ENCODE measurements at regions not wholly inside any gene's neighbourhood (a gene's known extent, or its start where the extent isn't known, plus 50 kb on each side); places are given as distances from the start of the nearest gene placed in this dataset.

DNA sequence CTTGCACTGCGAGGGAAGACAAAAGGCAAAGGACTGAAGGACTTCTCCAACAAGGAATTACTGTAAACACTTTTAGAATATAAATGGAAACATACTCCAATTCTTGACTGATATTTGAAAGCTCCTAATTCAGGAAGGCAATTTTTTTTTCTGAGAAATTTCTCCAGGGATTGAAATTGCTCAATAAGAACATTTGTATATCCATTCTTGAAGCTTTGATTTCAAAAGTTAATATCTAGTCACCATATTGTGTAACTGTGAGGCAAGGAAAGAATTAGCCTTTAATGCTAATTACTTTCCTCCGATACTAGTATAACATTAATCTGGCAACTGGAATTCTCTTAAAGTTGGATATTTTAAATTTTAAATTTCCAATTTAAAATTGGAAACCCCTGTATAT, 188.4 kb upstream of the COL1A2 start:
- no peaks in the 10 kb centered on the region for H3K27me3 Mint-ChIP-seq (ENCODE audit: unreplicated experiment)

DNA sequence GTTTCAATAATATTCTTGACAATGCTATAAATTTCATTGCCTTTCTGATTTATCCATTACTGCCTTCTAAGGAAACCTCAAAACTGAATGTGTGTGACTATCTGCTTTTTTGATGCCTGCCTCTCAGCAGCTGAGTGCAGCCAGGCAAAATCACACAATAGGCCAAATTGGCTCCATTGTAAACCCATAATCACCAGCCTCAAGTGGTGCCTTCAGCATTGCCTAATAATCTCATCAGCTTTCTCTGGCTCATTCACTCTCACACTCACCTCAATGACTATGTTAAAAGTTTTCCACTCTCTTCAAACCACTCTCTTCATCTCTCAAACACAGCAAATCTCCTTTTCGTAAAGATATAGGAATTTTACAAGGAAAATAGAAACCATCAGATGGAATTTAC, 182.5 kb upstream of the COL1A2 start:
- H3K36me3 Mint-ChIP-seq (ENCODE audit: unreplicated experiment), result no peaks in the 10 kb centered on the region
- H3K27ac Mint-ChIP-seq (ENCODE audit: unreplicated experiment), result no peak overlapping the region
- H3K4me1 Mint-ChIP-seq (ENCODE audit: unreplicated experiment), result peaks cover under 1% of the 10 kb centered on the region
- no peak overlapping the region for H3K4me3 Mint-ChIP-seq (ENCODE audit: unreplicated experiment)
- no peaks in the 10 kb centered on the region for H3K27me3 Mint-ChIP-seq (ENCODE audit: unreplicated experiment)
- TF ChIP-seq, protein P1, sequence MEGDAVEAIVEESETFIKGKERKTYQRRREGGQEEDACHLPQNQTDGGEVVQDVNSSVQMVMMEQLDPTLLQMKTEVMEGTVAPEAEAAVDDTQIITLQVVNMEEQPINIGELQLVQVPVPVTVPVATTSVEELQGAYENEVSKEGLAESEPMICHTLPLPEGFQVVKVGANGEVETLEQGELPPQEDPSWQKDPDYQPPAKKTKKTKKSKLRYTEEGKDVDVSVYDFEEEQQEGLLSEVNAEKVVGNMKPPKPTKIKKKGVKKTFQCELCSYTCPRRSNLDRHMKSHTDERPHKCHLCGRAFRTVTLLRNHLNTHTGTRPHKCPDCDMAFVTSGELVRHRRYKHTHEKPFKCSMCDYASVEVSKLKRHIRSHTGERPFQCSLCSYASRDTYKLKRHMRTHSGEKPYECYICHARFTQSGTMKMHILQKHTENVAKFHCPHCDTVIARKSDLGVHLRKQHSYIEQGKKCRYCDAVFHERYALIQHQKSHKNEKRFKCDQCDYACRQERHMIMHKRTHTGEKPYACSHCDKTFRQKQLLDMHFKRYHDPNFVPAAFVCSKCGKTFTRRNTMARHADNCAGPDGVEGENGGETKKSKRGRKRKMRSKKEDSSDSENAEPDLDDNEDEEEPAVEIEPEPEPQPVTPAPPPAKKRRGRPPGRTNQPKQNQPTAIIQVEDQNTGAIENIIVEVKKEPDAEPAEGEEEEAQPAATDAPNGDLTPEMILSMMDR (IDR thresholded peaks at IDR 0.05), result no peak
- no peaks in the 10 kb centered on the region for H3K9me3 Mint-ChIP-seq (ENCODE audit: unreplicated experiment)
- no peak for DNase-seq (ENCODE audit: extremely low spot score, unreplicated experiment)

More for the DNA sequence above, 188.4 kb upstream of the COL1A2 start:
- TF ChIP-seq, protein P1 (IDR thresholded peaks at IDR 0.05), result no peak
- no peak for DNase-seq (ENCODE audit: extremely low spot score, unreplicated experiment)
- Mint-ChIP-seq H3K4me3 (ENCODE audit: unreplicated experiment) (no peak overlapping the region), H3K36me3 (ENCODE audit: unreplicated experiment) (no peaks in the 10 kb centered on the region), H3K9me3 (ENCODE audit: unreplicated experiment) (no peaks in the 10 kb centered on the region), H3K4me1 (ENCODE audit: unreplicated experiment) (no peaks in the 10 kb centered on the region), H3K27ac (ENCODE audit: unreplicated experiment) (no peak overlapping the region)

DNA sequence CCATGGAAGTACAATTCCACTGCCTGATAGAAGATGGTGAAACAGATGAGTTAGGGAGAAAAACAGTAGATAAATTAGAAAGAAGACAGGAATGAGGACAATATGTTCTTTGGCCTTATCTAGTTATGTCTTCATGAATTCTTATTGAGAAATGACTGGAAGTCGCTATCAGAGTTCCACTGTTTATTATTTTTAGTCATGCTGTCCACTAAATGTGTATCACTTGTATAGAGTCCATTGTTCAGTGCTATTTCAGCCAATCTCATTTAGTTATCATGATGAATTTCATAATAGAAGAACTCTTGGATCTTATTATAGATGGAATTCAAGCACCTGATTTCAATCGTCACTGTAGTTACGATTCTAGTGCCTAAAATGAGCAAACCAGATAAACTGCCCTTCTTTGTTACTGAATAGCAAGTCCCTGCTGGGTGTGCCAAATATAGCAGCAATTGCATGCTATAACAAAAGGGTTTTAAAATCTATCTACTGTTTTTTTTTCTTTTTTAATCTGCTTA, 177.7 kb upstream of the COL1A2 start:
- peaks cover 3% of the 10 kb centered on the region for H3K4me1 Mint-ChIP-seq (ENCODE audit: unreplicated experiment)
- no peaks in the 10 kb centered on the region for H3K36me3 Mint-ChIP-seq (ENCODE audit: unreplicated experiment)
- H3K4me3 Mint-ChIP-seq (ENCODE audit: unreplicated experiment), result no peak overlapping the region
- no peaks in the 10 kb centered on the region for H3K27me3 Mint-ChIP-seq (ENCODE audit: unreplicated experiment)
- TF ChIP-seq, protein P1 (IDR thresholded peaks at IDR 0.05), result no peak
- no peak for DNase-seq (ENCODE audit: extremely low spot score, unreplicated experiment)
- no peaks in the 10 kb centered on the region for H3K9me3 Mint-ChIP-seq (ENCODE audit: unreplicated experiment)
- no peak overlapping the region for H3K27ac Mint-ChIP-seq (ENCODE audit: unreplicated experiment)

DNA sequence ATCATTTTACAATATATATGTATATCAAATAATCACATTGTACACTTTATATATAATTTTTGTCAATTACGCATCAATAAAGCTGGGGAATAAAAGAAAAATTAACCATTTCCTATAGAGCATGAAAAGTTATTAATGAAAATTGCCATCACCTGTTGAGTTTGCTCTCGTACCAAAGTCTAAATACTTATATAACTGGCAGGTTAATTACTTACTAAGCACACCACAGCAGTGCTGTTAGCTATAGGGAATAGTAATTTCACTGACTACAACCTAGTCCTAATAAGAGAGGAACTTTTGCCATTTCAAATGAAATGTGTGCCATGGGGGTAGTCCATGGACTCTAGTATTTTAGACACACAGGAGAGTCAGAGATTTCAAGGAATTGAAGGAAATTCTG, 176.9 kb upstream of the COL1A2 start:
- H3K27ac Mint-ChIP-seq (ENCODE audit: unreplicated experiment), result no peak overlapping the region
- peaks cover 5% of the 10 kb centered on the region for H3K4me1 Mint-ChIP-seq (ENCODE audit: unreplicated experiment)
- no peaks in the 10 kb centered on the region for H3K9me3 Mint-ChIP-seq (ENCODE audit: unreplicated experiment)
- no peak for DNase-seq (ENCODE audit: extremely low spot score, unreplicated experiment)
- TF ChIP-seq, protein P1 (IDR thresholded peaks at IDR 0.05), result no peak
- no peaks in the 10 kb centered on the region for H3K27me3 Mint-ChIP-seq (ENCODE audit: unreplicated experiment)
- peaks cover 1% of the 10 kb centered on the region for H3K36me3 Mint-ChIP-seq (ENCODE audit: unreplicated experiment)
- H3K4me3 Mint-ChIP-seq (ENCODE audit: unreplicated experiment), result no peak overlapping the region

- TF ChIP-seq, protein P1 (IDR thresholded peaks at IDR 0.05), result no peak
- Mint-ChIP-seq H3K9me3 (ENCODE audit: unreplicated experiment) (no peaks in the 10 kb centered on the region), H3K4me1 (ENCODE audit: unreplicated experiment) (peaks cover 22% of the 10 kb centered on the region), H3K27ac (ENCODE audit: unreplicated experiment) (no peak overlapping the region), H3K36me3 (ENCODE audit: unreplicated experiment) (peaks cover 1% of the 10 kb centered on the region), H3K27me3 (ENCODE audit: unreplicated experiment) (no peaks in the 10 kb centered on the region), H3K4me3 (ENCODE audit: unreplicated experiment) (no peak overlapping the region)
- no peak for DNase-seq (ENCODE audit: extremely low spot score, unreplicated experiment)
These were observed 172.2 kb upstream of the COL1A2 start for GRCh38 chr7:94222516-94222915.

Measured in osteocyte (in vitro differentiated cells).